ENCODE measurements at regions not wholly inside any gene's neighbourhood (a gene's known extent, or its start where the extent isn't known, plus 50 kb on each side); places are given as distances from the start of the nearest gene placed in this dataset.

GRCh38 chr13:75124415-75124814 lies 357.6 kb downstream of the TBC1D4 start:
- DNase-seq (ENCODE audit: extremely low spot score), result no peak
- TF ChIP-seq, protein P1, sequence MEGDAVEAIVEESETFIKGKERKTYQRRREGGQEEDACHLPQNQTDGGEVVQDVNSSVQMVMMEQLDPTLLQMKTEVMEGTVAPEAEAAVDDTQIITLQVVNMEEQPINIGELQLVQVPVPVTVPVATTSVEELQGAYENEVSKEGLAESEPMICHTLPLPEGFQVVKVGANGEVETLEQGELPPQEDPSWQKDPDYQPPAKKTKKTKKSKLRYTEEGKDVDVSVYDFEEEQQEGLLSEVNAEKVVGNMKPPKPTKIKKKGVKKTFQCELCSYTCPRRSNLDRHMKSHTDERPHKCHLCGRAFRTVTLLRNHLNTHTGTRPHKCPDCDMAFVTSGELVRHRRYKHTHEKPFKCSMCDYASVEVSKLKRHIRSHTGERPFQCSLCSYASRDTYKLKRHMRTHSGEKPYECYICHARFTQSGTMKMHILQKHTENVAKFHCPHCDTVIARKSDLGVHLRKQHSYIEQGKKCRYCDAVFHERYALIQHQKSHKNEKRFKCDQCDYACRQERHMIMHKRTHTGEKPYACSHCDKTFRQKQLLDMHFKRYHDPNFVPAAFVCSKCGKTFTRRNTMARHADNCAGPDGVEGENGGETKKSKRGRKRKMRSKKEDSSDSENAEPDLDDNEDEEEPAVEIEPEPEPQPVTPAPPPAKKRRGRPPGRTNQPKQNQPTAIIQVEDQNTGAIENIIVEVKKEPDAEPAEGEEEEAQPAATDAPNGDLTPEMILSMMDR (IDR thresholded peaks at IDR 0.05; ENCODE audit: control extremely low read depth, extremely low read depth, low read depth, missing control alignments), result no peak
- ChIA-PET POLR2A (no interaction called here), CTCF (interaction anchor here (1.4 kb wide), 1 partner anchor 9 kb away, joined by 4 read pairs; no protein-coding TSS in a partner anchor)

- TF ChIP-seq, protein P1 (IDR thresholded peaks at IDR 0.05; ENCODE audit: control extremely low read depth, extremely low read depth, low read depth, missing control alignments), result no peak
- ChIA-PET CTCF (interaction anchor here (0.8 kb wide), 1 partner anchor 10 kb away, joined by 4 read pairs; no protein-coding TSS in a partner anchor), POLR2A (no interaction called here)
- DNase-seq (ENCODE audit: extremely low spot score), result no peak
Measured at GRCh38 chr13:75123428-75123827, 358.5 kb downstream of the TBC1D4 start.

GRCh38 chr13:75120085-75120484 lies 361.9 kb downstream of the TBC1D4 start:
- DNase-seq (ENCODE audit: extremely low spot score), result no peak
- ChIA-PET CTCF (interaction anchor here (1.2 kb wide), 1 partner anchor 102 kb away, joined by 3 read pairs; no protein-coding TSS in a partner anchor), POLR2A (no interaction called here)
- TF ChIP-seq, protein P1 (IDR thresholded peaks at IDR 0.05; ENCODE audit: control extremely low read depth, extremely low read depth, low read depth, missing control alignments), result no peak

GRCh38 chr13:75115171-75115570 lies 366.8 kb downstream of the TBC1D4 start:
- TF ChIP-seq, protein P1 (IDR thresholded peaks at IDR 0.05; ENCODE audit: control extremely low read depth, extremely low read depth, low read depth, missing control alignments), result no peak
- ChIA-PET POLR2A (no interaction called here), CTCF (no interaction called here)
- no peak for DNase-seq (ENCODE audit: extremely low spot score)

GRCh38 chr13:75103976-75104375 lies 378.0 kb downstream of the TBC1D4 start:
- ChIA-PET CTCF (interaction anchor here (1.4 to 1.6 kb wide), 2 partner anchors 16 to 54 kb away, joined by 3 read pairs; no protein-coding TSS in a partner anchor), POLR2A (no interaction called here)
- DNase-seq (ENCODE audit: extremely low spot score), result no peak
- TF ChIP-seq, protein P1 (IDR thresholded peaks at IDR 0.05; ENCODE audit: control extremely low read depth, extremely low read depth, low read depth, missing control alignments), result no peak

DNA sequence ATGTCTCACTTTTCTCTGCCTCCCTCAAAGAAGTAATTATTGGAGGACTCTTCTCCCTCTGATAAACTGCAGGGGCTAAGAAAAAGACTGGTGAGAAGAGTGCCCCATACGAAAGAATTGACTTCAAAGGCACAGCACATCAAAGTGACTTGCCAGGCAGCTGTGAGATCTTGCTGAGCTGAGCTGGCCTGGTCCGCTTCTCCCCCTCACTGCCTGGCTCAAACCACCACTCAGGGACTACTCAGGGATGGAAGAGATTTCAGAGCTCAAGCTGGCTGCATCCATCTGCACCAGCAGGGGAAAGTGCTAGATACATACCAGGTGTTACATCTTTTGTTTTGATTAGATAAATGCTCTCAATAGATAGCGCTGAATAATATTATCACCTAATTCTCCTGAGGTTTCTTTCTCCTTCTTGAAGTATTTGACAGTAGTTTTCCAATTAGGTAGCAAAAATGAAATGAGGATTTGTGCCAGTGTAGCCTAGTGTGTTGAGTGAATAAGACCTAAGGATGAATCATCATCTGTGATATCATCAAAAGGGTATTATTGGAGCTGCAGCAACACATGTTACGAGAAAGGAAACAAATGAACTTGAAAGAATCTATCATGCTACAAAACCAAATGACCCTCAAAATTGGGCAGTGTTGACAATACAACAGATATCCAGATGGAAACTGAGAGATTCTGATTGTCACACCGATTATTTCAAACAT lies 379.8 kb downstream of the TBC1D4 start:
- DNase-seq (ENCODE audit: extremely low spot score), result no peak
- ChIA-PET CTCF (no interaction called here), POLR2A (no interaction called here)
- TF ChIP-seq, protein P1 (IDR thresholded peaks at IDR 0.05; ENCODE audit: control extremely low read depth, extremely low read depth, low read depth, missing control alignments), result no peak

Data from GM10248 (cell line).